ENCODE measurements at regions not wholly inside any gene's neighbourhood (a gene's known extent, or its start where the extent isn't known, plus 50 kb on each side); places are given as distances from the start of the nearest gene placed in this dataset.
"Not testable (repeated sequence)": the region's sequence is repeated elsewhere in the genome, so short reads cannot be mapped to it uniquely, and the experiment has no call there.

DNA sequence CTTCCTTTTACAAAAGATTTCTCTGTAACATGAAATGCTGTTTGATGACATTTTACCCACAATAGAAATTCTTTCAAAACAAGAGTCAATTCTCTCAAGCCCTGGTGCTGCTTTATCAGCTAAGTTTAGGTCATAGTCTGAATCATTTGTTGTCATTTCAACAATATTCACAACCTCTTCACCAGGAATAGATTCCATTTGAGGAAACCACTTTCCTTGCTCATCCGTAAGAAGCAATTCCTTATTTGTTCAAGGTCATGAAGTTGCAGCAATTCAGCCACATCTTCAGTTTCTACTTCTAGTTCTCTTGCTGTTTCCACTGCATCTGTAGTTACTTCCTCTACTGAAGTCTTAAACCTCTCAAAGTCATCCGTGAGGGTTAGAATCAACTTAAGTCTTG, 315.3 kb downstream of the TYW1 start:
- H3K36me3 ChIP-seq, result peaks cover 68 to 99% (median 96%) of the 10 kb centered on the region in 4 donors
- 71% methylated on average over 2 of the region's 2 CpGs for WGBS
- DNase-seq (ENCODE audit: extremely low spot score), result no peak

GRCh38 chr7:67313213-67313612, 316.6 kb downstream of the TYW1 start:
- TF ChIP-seq POLR2A (IDR thresholded peaks at IDR 0.05; ENCODE audit: low read depth), result no peak
- TF ChIP-seq, protein P1, sequence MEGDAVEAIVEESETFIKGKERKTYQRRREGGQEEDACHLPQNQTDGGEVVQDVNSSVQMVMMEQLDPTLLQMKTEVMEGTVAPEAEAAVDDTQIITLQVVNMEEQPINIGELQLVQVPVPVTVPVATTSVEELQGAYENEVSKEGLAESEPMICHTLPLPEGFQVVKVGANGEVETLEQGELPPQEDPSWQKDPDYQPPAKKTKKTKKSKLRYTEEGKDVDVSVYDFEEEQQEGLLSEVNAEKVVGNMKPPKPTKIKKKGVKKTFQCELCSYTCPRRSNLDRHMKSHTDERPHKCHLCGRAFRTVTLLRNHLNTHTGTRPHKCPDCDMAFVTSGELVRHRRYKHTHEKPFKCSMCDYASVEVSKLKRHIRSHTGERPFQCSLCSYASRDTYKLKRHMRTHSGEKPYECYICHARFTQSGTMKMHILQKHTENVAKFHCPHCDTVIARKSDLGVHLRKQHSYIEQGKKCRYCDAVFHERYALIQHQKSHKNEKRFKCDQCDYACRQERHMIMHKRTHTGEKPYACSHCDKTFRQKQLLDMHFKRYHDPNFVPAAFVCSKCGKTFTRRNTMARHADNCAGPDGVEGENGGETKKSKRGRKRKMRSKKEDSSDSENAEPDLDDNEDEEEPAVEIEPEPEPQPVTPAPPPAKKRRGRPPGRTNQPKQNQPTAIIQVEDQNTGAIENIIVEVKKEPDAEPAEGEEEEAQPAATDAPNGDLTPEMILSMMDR (IDR thresholded peaks at IDR 0.05), result no peak
- no peak for TF ChIP-seq EP300 (IDR thresholded peaks at IDR 0.05)
- TF ChIP-seq POLR2AphosphoS5 (IDR thresholded peaks at IDR 0.05), result no peak
- intact Hi-C loops (cut with DNase I), result no loop called here
- no peaks in the 10 kb centered on the region for H3K27me3 ChIP-seq
- no peak overlapping the region for H3K4me3 ChIP-seq
- no peak overlapping the region for H3K27ac ChIP-seq (replicated peaks in 1 of 4)
- H3K36me3 ChIP-seq, result peaks cover 57 to 99% (median 94%) of the 10 kb centered on the region in 4 donors
- DNase-seq (ENCODE audit: extremely low spot score), result no peak
- WGBS, result 93% methylated on average over 2 of the region's 2 CpGs
- H3K4me1 ChIP-seq, result no peaks in the 10 kb centered on the region
- H3K9me3 ChIP-seq, result no peaks in the 10 kb centered on the region

More for the DNA sequence above, 315.3 kb downstream of the TYW1 start:
- H3K9me3 ChIP-seq, result no peaks in the 10 kb centered on the region
- no peak overlapping the region for H3K27ac ChIP-seq (replicated peaks in 1 of 4)
- TF ChIP-seq POLR2AphosphoS5 (IDR thresholded peaks at IDR 0.05) (no peak), POLR2A (IDR thresholded peaks at IDR 0.05; ENCODE audit: low read depth) (no peak), EP300 (IDR thresholded peaks at IDR 0.05) (no peak)
- TF ChIP-seq, protein P1 (IDR thresholded peaks at IDR 0.05), result no peak
- H3K27me3 ChIP-seq, result no peaks in the 10 kb centered on the region
- H3K4me3 ChIP-seq, result no peak overlapping the region
- intact Hi-C loops (cut with DNase I), result no loop called here
- H3K4me1 ChIP-seq, result no peaks in the 10 kb centered on the region

- H3K4me1 ChIP-seq; DNase-seq (ENCODE audit: extremely low spot score); H3K27me3 ChIP-seq; intact Hi-C loops (cut with DNase I); H3K4me3 ChIP-seq; H3K27ac ChIP-seq (replicated peaks in 1 of 4); H3K9me3 ChIP-seq: not testable (repeated sequence)
- 98% methylated on average over 4 of the region's 4 CpGs for WGBS
- H3K36me3 ChIP-seq, result peaks cover 23 to 85% (median 77%) of the 10 kb centered on the region in 4 donors
Observed at GRCh38 chr7:67316902-67317301, 320.3 kb downstream of the TYW1 start.

- H3K36me3 ChIP-seq; H3K27me3 ChIP-seq; H3K4me3 ChIP-seq; H3K27ac ChIP-seq (replicated peaks in 1 of 4); H3K9me3 ChIP-seq; DNase-seq (ENCODE audit: extremely low spot score); H3K4me1 ChIP-seq; intact Hi-C loops (cut with DNase I): not testable (repeated sequence)
- 89% methylated on average over 5 of the region's 5 CpGs for WGBS
Observed at GRCh38 chr7:67328257-67328656, 331.6 kb downstream of the TYW1 start.

GRCh38 chr7:67335165-67335564, 338.5 kb downstream of the TYW1 start:
- H3K4me3 ChIP-seq; H3K27ac ChIP-seq (replicated peaks in 1 of 4); H3K4me1 ChIP-seq; H3K9me3 ChIP-seq; intact Hi-C loops (cut with DNase I); H3K27me3 ChIP-seq; DNase-seq (ENCODE audit: extremely low spot score): not testable (repeated sequence)
- H3K36me3 ChIP-seq, result peaks cover 0 to 13% (median 8%) of the 10 kb centered on the region in 4 donors
- WGBS, result 83% methylated on average over 1 of the region's 1 CpG

DNA sequence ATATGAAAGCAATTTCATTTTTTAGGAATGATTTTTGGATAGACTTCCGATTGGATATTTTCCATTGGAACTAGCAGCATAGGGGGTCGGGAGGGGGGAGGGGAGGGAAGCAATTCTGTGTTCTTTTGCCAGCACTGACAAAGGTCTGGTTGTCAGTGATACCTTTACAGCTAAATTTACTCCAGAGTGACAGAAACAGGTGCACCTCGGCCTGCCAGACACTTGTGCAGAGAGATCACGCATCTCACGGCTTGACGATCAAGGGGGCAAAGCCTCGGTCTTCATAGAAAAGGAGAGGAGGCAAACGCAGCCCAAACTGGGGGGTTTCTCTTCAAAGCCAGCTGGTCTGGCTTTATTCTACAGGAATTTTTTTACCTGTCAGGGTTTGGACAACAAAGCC, 339.0 kb downstream of the TYW1 start:
- H3K27me3 ChIP-seq; H3K27ac ChIP-seq (replicated peaks in 1 of 4); H3K4me3 ChIP-seq; H3K4me1 ChIP-seq; DNase-seq (ENCODE audit: extremely low spot score); H3K9me3 ChIP-seq; intact Hi-C loops (cut with DNase I): not testable (repeated sequence)
- no CpG with 5 or more reads among the region's 8 CpGs for WGBS
- H3K36me3 ChIP-seq, result peaks cover 0 to 16% (median 11%) of the 10 kb centered on the region in 4 donors

DNA sequence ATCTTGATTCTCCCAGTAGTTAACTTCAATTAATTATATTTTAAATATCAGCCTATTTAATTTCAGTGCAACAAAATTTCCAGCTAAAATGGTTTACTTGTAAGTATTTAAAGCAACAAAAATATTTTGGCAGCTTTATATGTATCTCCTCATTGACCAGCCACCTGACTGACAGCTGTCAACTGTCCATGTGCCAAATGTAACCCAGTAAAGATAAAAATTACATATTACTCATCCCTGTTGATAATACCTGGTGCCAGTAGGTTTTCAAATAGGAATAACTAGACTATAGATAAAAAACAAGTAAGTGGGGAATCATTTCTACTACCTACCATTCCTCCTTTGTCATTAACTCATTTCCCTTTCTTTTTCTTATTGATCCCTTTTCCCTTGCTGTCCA, 341.9 kb downstream of the TYW1 start:
- H3K4me1 ChIP-seq; H3K27me3 ChIP-seq; H3K27ac ChIP-seq (replicated peaks in 1 of 4); H3K4me3 ChIP-seq; intact Hi-C loops (cut with DNase I); DNase-seq (ENCODE audit: extremely low spot score); H3K9me3 ChIP-seq: not testable (repeated sequence)
- H3K36me3 ChIP-seq, result peaks cover 6 to 27% (median 22%) of the 10 kb centered on the region in 4 donors

Data from esophagus muscularis mucosa (tissue), 4 donors.